H9 (cell line): ENCODE measurements at regions not wholly inside any gene's neighbourhood (a gene's known extent, or its start where the extent isn't known, plus 50 kb on each side); places are given as distances from the start of the nearest gene placed in this dataset.

Source experiments
- DNase-seq: peaks from one replicate; pipeline ENCODE4 v3.0.0-alpha.2; 2017
- H2AFZ ChIP-seq: one replicate; pipeline ENCODE4 v1.6.1; 2013; ENCODE audit warnings: mild to moderate bottlenecking, low read length, control low read depth, moderate library complexity
- H2AK5ac ChIP-seq: 2 replicates; pipeline ENCODE4 v1.6.1; 2013; ENCODE audit warnings: low read length, control low read depth, mixed read lengths; ENCODE audit not compliant: insufficient read length
- H2BK120ac ChIP-seq: one replicate; pipeline ENCODE4 v1.6.1; 2013; ENCODE audit warnings: low read depth, mild to moderate bottlenecking, low read length, control low read depth, inconsistent platforms; ENCODE audit not compliant: poor library complexity, severe bottlenecking
- H2BK12ac ChIP-seq: 2 replicates; pipeline ENCODE4 v1.6.1; 2013; ENCODE audit warnings: low read length, control low read depth, mixed read lengths, low read depth; ENCODE audit not compliant: insufficient read length
- H2BK15ac ChIP-seq: 2 replicates; pipeline ENCODE4 v1.6.1; 2013; ENCODE audit warnings: low read depth, low read length, control low read depth
- H2BK20ac ChIP-seq: one replicate; pipeline ENCODE4 v1.6.1; 2013; ENCODE audit warnings: low read depth, mild to moderate bottlenecking, low read length, control low read depth, inconsistent platforms; ENCODE audit not compliant: poor library complexity, severe bottlenecking
- H2BK5ac ChIP-seq: 2 replicates; pipeline ENCODE4 v1.6.1; 2013; ENCODE audit warnings: low read length, control low read depth, mixed read lengths; ENCODE audit not compliant: insufficient read length
- H3K14ac ChIP-seq: 2 replicates; pipeline ENCODE4 v1.6.1; 2013; ENCODE audit warnings: low read length, control low read depth; ENCODE audit not compliant: insufficient read depth
- H3K18ac ChIP-seq: 2 replicates; pipeline ENCODE4 v1.6.1; 2013; ENCODE audit warnings: low read depth, mild to moderate bottlenecking, mixed read lengths, low read length, control low read depth; ENCODE audit not compliant: insufficient read length
- H3K23ac ChIP-seq: 2 replicates; pipeline ENCODE4 v1.6.1; 2013; ENCODE audit warnings: low read length, control low read depth, mixed read lengths, low read depth; ENCODE audit not compliant: insufficient read length
- H3K23me2 ChIP-seq: 2 replicates; pipeline ENCODE4 v1.6.1; 2013; ENCODE audit warnings: low read depth, mild to moderate bottlenecking, mixed read lengths, low read length, control low read depth; ENCODE audit not compliant: insufficient read length, poor library complexity, severe bottlenecking
- H3K27ac ChIP-seq: 2 replicates; pipeline ENCODE4 v1.5.1; 2013; ENCODE audit warnings: low read length, control low read depth, mixed read lengths, low read depth; ENCODE audit not compliant: insufficient read length
- H3K27me3 ChIP-seq: 2 replicates; pipeline ENCODE4 v1.6.1; 2013; ENCODE audit warnings: low read length, control low read depth, inconsistent platforms; ENCODE audit not compliant: insufficient read depth
- H3K4ac ChIP-seq: 2 replicates; pipeline ENCODE4 v1.6.1; 2013; ENCODE audit warnings: low read depth, mild to moderate bottlenecking, control low read depth, inconsistent platforms, low read length, moderate library complexity
- H3K4me1 ChIP-seq: 2 replicates; pipeline ENCODE4 v1.6.1; 2013; ENCODE audit warnings: low read length, control low read depth, inconsistent platforms; ENCODE audit not compliant: insufficient read depth
- H3K4me2 ChIP-seq: 2 replicates; pipeline ENCODE4 v1.6.1; 2013; ENCODE audit warnings: low read length, control low read depth, mixed read lengths; ENCODE audit not compliant: insufficient read length, insufficient read depth
- H3K56ac ChIP-seq: 2 replicates; pipeline ENCODE4 v1.6.1; 2013; ENCODE audit warnings: low read depth, mild to moderate bottlenecking, mixed read lengths, low read length, control low read depth; ENCODE audit not compliant: insufficient read length
- H3K79me1 ChIP-seq: 2 replicates; pipeline ENCODE4 v1.6.1; 2013; ENCODE audit warnings: low read depth, mild to moderate bottlenecking, moderate library complexity, low read length, control low read depth, inconsistent platforms; ENCODE audit not compliant: insufficient read depth, poor library complexity, severe bottlenecking
- H3K79me2 ChIP-seq: 2 replicates; pipeline ENCODE4 v1.6.1; 2013; ENCODE audit warnings: low read length, control low read depth, inconsistent platforms; ENCODE audit not compliant: insufficient read depth
- H3K9ac ChIP-seq: 2 replicates; pipeline ENCODE4 v1.6.1; 2013; ENCODE audit warnings: low read length, control low read depth, mixed read lengths; ENCODE audit not compliant: insufficient read length; ENCODE audit errors: extremely low read depth
- H3K9me3 ChIP-seq: one replicate; pipeline ENCODE4 v1.6.1; 2013; ENCODE audit warnings: low read depth, low read length, inconsistent platforms; ENCODE audit not compliant: control insufficient read depth
- H3T11ph ChIP-seq: one replicate; pipeline ENCODE4 v1.6.1; 2013; ENCODE audit warnings: mild to moderate bottlenecking, low read length, control low read depth, inconsistent platforms
- H4K20me1 ChIP-seq: one replicate; pipeline ENCODE4 v1.6.1; 2013; ENCODE audit not compliant: control insufficient read depth, insufficient read length, insufficient read depth
- H4K5ac ChIP-seq: 2 replicates; pipeline ENCODE4 v1.6.1; 2013; ENCODE audit warnings: low read depth, mild to moderate bottlenecking, mixed read lengths, low read length, control low read depth; ENCODE audit not compliant: insufficient read length
- H4K8ac ChIP-seq: replicated peaks from 2 replicates; pipeline ENCODE4 v1.6.1; 2013; ENCODE audit warnings: low read length, control low read depth, mixed read lengths, low read depth; ENCODE audit not compliant: insufficient read length
- H4K91ac ChIP-seq: 2 replicates; pipeline ENCODE4 v1.6.1; 2013; ENCODE audit warnings: low read depth, mild to moderate bottlenecking, moderate library complexity, mixed read lengths, low read length, control low read depth; ENCODE audit not compliant: insufficient read length
- H3K27ac Mint-ChIP-seq, 3 experiments: 2 replicates in 2 of 3; 3 replicates in 1 of 3; pipeline ENCODE4 v1.8.0; 2020 to 2021; ENCODE audit warnings: mixed read lengths in 3 of 3, mild to moderate bottlenecking in 1 of 3, moderate library complexity in 1 of 3
- H3K27me3 Mint-ChIP-seq: 2 replicates; pipeline ENCODE4 v1.8.0; 2021; ENCODE audit warnings: low read depth, mild to moderate bottlenecking, moderate library complexity, mixed read lengths
- H3K36me3 Mint-ChIP-seq, 3 experiments: 2 replicates in 2 of 3; 3 replicates in 1 of 3; pipeline ENCODE4 v1.8.0; 2020 to 2021; ENCODE audit warnings: low read depth in 3 of 3, mixed read lengths in 3 of 3; ENCODE audit not compliant: insufficient read depth in 1 of 3
- H3K4me1 Mint-ChIP-seq, 2 experiments: 2 replicates each; pipeline ENCODE4 v1.8.0; 2020; ENCODE audit warnings: mixed read lengths in 2 of 2
- H3K4me3 Mint-ChIP-seq, 2 experiments: 2 replicates in 1 of 2; 3 replicates in 1 of 2; pipeline ENCODE4 v1.8.0; 2020 to 2021; ENCODE audit warnings: mild to moderate bottlenecking in 2 of 2, mixed read lengths in 2 of 2, moderate library complexity in 1 of 2
- H3K9me3 Mint-ChIP-seq, 2 experiments: 2 replicates in 1 of 2; 3 replicates in 1 of 2; pipeline ENCODE4 v1.8.0; 2020; ENCODE audit warnings: mild to moderate bottlenecking in 2 of 2, mixed read lengths in 2 of 2, moderate library complexity in 1 of 2
- WGBS: extraction: QIAGEN DNeasy Blood & Tissue Kit; methylation state at CpG from one replicate; pipeline ENCODE4 v1.1.7; 2013; ENCODE audit warnings: missing lambda C conversion rate, low lambda C conversion rate, mixed read lengths; ENCODE audit not compliant: insufficient read length; ENCODE audit errors: extremely low coverage; 5-methylcytosine and 5-hydroxymethylcytosine counted together
- TF ChIP-seq, protein P1 (sequence below): fragments of 200-600 bp; sonication (generic); conservative IDR thresholded peaks from 3 replicates; pipeline ENCODE4 v1.8.0; 2021; ENCODE audit warnings: antibody characterized with exemption, mild to moderate bottlenecking

DNA sequence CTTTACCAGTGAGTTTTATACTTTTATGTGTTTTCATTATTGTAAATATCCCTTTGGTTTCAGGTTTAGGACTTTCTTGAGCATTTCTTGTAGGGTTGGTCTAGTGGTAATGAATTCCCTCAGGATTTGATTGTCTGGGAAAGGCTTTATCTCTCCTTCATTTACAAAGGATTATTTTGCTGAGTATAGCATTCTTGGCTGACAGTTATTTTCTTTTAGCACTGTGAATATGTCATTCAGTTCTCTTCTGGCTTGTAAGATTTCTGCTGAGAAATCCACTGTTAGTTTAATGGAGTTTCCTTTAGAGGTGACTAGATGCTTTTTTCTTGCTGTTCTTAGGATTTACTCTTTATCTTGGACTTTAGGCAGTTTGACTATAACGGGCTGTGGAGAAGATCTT is 373.9 kb downstream of the TSN start:
- no CpG with 5 or more reads among the region's 1 CpG for WGBS
- Histone ChIP-seq H3K79me2 (no peaks in the 10 kb centered on the region), H2BK20ac (no peak overlapping the region)

More for the DNA sequence above, 373.9 kb downstream of the TSN start:
- Mint-ChIP-seq H3K4me1 (no peaks in the 10 kb centered on the region), H3K36me3 (peaks cover 18 to 45% (median 25%) of the 10 kb centered on the region in 3 experiments), H3K4me3 (no peak overlapping the region), H3K9me3 (peaks cover 50 to 54% of the 10 kb centered on the region in 2 experiments), H3K27ac (no peak overlapping the region), H3K27me3 (peaks cover 2% of the 10 kb centered on the region)
- no peak overlapping the region for H2AK5ac ChIP-seq
- no peaks in the 10 kb centered on the region for H3K23me2 ChIP-seq
- H3T11ph ChIP-seq = no peak overlapping the region
- H3K18ac ChIP-seq = no peak overlapping the region
- no peak overlapping the region for H4K91ac ChIP-seq
- no peak overlapping the region for H2AFZ ChIP-seq
- no peak overlapping the region for H4K5ac ChIP-seq
- TF ChIP-seq, protein P1, sequence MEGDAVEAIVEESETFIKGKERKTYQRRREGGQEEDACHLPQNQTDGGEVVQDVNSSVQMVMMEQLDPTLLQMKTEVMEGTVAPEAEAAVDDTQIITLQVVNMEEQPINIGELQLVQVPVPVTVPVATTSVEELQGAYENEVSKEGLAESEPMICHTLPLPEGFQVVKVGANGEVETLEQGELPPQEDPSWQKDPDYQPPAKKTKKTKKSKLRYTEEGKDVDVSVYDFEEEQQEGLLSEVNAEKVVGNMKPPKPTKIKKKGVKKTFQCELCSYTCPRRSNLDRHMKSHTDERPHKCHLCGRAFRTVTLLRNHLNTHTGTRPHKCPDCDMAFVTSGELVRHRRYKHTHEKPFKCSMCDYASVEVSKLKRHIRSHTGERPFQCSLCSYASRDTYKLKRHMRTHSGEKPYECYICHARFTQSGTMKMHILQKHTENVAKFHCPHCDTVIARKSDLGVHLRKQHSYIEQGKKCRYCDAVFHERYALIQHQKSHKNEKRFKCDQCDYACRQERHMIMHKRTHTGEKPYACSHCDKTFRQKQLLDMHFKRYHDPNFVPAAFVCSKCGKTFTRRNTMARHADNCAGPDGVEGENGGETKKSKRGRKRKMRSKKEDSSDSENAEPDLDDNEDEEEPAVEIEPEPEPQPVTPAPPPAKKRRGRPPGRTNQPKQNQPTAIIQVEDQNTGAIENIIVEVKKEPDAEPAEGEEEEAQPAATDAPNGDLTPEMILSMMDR = no peak
- H2BK12ac ChIP-seq = no peak overlapping the region
- H3K14ac ChIP-seq = no peak overlapping the region
- no peak for DNase-seq
- H3K9ac ChIP-seq = no peak overlapping the region
- H3K4me2 ChIP-seq = no peak overlapping the region
- H2BK15ac ChIP-seq = no peak overlapping the region
- H4K8ac ChIP-seq = no peak overlapping the region
- H3K27ac ChIP-seq = no peak overlapping the region
- no peaks in the 10 kb centered on the region for H3K4me1 ChIP-seq
- no peak overlapping the region for H3K23ac ChIP-seq
- H2BK120ac ChIP-seq = no peak overlapping the region
- H4K20me1 ChIP-seq = no peaks in the 10 kb centered on the region
- no peaks in the 10 kb centered on the region for H3K27me3 ChIP-seq
- no peak overlapping the region for H3K4ac ChIP-seq
- no peak overlapping the region for H2BK5ac ChIP-seq
- no peak overlapping the region for H3K56ac ChIP-seq
- H3K9me3 ChIP-seq = no peaks in the 10 kb centered on the region
- H3K79me1 ChIP-seq = no peaks in the 10 kb centered on the region
